Left renal pelvis (tissue), 4 donors: ENCODE measurements at regions not wholly inside any gene's neighbourhood (a gene's known extent, or its start where the extent isn't known, plus 50 kb on each side); places are given as distances from the start of the nearest gene placed in this dataset.
"Not testable (repeated sequence)": the region's sequence is repeated elsewhere in the genome, so short reads cannot be mapped to it uniquely, and the experiment has no call there.

Experiments used
- DNase-seq, 4 donors: peaks; one replicate each; pipeline ENCODE4 v3.0.0-alpha.2; 2013; ENCODE audit warnings: low read depth in 4 of 4, low spot score in 3 of 4

DNA sequence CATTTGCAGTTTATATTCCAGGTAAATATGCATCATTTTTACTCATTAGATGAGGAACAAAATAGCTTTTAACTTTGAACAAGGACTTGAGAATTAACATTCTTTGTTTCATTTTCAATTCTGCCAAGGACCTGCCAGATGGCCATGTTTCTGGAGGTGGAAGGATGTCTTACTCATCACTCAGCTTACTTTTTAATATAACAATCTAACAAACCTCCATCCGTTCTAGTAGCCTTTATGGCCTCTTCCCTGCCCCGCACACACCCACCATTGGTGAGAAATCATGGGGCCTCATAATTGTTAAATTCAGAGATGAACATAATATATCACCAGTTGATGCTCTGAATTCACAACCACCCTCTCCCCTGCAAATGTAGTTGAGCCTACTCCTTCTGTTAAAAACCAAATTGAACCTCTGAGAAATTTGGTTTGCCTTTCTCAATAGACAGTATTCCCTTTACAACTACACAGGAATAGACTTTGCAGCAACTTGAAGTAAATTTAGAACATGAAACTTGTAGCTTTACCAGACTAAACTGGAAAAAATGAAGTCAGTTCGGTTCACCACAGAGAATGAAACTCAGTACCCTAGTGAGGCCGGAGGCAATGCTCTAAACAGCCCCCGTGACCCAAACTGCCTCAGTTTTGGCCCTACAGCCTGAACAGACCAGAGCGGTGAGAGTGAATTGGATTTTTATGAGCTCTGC, 50.1 kb upstream of the ACSL4 start:
- DNase-seq, result peak in 1 of 4 donors; percentile 12

DNA sequence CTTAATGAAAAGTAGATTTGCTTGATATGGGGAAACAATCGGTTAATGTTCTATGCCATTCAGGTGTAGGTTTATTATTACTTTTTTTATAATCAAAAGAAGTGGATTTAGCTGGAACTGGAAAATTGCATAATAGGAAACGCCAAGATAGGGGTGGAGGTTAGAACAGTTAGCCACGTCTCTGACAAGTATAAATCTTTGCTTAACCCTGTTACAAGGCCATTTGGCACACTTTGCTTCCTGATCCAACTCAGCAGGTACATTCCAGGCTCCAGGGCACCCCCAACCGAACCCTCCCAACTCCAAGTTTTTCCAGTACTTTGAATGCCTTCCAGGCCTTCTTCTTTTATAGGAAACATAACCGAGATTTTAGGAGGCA, 50.6 kb upstream of the ACSL4 start:
- peak in 1 of 4 donors; percentile 6 for DNase-seq

DNA sequence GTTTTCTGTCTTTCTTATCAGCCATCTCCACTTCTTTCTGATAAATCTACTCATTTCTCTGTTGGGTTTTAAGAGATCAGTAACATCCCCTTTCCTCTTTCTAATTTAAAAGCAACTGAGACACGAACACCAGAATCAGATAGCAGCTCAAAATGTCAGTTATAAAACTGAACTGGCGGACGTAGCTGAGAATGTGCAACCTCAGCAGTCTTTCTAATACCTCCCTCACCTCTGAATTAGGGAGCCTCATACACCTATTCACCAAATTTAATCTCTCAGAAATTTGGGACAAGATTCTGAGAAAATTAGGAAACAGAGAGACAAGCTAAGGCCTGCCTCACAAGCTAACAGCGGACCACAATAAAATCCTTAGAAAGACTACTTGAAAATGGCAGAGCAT, 52.0 kb upstream of the ACSL4 start:
- no peak for DNase-seq

DNA sequence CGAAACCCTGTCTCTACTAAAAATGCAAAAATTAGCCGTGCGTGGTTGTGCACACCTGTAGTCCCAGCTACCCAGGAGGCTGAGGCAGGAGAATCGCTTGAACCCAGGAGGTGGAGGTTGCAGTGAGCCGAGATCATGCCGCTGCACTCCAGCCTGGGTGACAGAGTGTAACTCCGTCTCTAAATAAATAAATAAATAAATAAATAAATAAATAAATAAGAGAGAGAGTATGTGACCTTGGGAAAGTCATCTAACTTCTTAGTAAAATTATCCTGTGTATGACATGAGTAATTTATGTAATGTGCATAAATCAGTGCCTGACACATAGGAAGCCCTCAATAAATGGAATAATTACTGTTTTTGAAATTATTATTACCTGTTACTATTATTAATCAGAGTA, 57.5 kb upstream of the ACSL4 start:
- not testable (repeated sequence) for DNase-seq

DNA sequence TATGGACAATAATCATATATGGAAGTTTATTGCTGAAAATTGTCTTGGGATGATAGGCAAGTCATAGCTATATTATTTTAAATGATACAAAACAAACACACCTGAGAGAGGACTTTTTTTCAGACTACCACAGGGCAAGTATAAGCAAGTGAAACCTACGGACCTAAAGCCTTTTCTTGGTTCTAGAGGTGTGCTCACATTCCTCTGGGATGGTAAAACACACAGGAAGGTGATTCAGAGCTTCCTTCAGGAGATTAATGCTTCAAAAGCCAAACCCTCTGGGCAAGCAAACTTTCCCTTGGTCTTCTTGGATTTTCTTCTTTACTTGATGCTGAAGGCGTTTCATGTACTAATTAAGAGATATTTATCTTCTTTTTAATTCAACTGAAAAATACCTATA, 60.1 kb upstream of the ACSL4 start:
- no peak for DNase-seq

DNA sequence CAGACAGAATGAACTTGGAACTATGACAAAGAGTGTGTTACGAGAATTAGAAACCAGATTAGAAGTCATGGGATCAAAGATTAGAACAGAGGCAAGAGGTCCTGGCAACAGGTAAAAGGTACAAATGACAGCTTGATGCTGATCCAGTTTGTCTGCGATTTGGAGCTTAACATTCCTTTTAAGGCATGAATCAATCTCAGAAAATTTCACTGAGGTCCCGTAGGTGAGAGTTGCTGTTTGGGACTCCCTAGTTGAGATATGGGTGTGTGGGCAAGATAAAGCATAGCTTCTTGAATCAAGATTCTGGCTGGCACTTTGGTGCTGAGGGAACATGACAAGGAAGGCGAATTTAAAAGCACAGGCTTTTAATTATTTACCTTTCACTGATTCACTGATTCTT, 62.6 kb upstream of the ACSL4 start:
- DNase-seq, result no peak

DNA sequence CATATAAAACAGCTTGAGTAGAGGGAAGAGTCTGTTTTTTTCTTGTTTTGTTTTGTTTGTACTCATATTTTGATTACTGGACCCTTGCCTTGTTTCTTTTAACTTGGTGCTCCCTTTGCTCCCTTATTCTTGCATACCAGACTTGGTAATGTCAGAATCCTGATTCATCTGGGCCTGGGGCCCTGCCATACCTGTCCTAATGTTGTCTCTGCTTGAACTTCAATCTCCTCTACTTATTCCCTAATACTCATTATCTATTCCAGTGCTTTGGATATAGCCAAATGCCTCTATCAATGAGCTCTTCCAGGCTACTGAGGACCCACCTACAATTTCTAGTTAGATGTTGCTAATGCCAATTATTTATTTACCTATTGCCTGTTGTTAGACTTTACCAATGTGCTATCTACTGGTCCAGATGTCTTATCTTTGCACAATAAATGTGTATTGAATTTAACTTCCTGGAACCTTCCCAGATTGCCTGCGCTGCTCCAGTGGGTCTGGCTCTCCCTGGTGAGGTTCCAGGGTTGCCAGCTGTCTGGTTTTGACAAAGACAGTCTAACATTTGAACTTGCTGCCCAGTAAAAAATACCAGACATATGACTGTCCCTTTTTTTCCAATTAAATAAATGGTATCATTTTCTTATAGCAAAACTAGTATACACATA, 64.4 kb upstream of the ACSL4 start:
- DNase-seq, result no peak

DNA sequence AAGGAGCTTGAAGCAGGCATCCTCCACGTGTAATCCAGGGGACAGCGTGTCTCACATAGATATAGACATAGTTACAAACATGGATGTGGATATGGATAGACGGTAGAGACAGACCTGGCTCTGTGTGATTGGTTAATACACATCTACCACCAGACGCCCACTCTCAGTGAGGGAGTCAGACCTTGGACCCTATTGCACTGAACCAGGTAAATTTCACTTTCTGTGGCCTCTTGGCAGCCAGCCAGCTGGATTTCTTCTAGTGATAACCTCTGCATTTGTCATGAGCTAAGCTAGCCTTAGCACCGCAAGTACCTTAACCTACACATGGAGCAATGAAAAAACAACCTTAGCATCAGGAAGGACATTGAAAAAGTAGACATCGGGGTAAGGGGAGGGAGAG, 79.2 kb upstream of the ACSL4 start:
- no peak for DNase-seq

DNA sequence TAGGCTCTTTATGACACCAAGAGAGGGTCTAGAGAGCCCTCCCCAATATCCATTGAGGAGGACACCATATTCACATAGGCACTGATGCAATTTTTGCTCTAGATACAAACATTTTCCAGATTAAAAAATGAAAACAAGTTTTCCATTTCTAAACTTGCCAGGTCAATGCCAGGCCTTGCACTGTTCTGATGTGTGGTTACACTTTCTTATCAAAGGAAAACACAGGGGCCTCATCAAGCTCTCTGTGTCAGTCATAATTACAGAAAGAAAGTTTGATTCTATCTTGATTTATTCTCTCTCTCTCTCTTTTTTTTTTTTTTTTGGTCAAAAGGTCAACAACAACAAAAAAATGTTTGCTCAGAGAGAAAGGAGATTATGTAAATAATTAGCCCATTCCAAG, 80.2 kb upstream of the ACSL4 start:
- no peak for DNase-seq

DNA sequence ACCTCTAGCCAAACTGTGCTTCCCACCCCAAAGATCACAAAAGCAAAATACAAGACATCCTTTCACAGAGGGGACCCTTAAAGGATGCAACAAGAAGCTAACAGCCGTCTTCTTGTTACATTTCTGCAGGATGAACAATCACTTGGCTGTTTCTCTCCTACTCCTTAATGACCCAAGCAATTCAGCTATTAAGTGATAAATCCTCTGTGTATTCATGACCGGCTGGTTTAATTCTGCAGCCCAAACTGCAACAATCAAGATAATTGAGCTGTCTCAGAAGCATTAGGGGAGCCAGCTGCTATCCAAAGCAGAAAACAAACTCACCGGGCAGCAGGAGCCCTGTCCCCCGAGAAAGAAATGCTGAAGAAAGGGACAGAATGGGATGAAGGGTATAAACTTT, 85.9 kb upstream of the ACSL4 start:
- no peak for DNase-seq

DNA sequence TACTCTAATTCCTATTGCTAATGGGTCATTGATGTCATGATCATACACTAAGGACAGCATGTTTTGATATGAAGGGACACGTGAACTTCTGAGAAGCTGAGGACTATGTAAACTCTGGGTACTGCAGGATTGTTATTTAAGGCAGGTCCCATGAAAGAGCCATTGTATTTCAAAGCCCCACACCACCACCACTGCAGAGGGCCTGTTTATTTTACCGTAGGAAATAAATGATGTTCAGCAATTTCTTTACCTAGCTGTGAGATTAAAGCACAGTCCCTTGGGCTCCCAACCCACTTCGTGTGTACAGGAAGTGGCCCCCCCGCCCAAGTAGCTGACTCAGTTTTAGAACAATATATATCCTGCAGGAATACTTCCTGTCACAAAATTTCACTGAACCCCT, 89.8 kb upstream of the ACSL4 start:
- no peak for DNase-seq

DNA sequence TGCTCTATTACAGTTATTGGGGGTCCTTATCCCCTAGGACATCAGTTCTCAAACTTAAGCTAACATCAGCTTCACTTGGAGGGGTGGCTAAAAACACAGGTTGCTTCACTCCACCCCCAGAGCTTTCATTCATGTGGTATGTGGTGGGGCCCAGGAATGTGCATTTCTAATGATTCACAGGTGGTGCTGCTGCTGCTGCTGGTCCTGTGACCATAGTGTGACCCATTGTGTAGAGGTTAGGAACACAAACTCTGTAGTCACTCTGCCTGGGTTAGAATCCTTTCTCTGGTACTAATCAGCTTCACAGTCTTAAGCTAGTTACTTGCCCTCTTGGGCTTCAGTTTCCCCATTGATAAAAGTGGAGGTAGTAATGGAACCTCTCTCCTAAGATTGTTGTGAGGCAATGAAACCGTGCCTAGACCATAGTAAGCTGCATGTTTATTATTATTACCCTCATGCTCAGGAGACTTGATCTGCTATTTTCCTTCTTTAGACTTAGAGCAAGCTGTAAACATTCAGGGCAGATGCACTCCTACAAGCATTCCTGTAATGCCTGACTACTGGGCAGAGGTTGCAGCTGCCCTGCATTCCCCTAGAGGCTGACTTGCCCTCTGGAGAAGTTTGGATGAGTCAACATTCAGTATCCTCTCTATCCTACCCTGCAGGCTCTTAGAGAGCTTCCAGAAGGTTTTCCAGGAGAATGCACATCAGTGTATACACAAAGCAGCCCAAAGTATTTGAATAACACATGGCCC, 94.1 kb upstream of the ACSL4 start:
- DNase-seq, result no peak

DNA sequence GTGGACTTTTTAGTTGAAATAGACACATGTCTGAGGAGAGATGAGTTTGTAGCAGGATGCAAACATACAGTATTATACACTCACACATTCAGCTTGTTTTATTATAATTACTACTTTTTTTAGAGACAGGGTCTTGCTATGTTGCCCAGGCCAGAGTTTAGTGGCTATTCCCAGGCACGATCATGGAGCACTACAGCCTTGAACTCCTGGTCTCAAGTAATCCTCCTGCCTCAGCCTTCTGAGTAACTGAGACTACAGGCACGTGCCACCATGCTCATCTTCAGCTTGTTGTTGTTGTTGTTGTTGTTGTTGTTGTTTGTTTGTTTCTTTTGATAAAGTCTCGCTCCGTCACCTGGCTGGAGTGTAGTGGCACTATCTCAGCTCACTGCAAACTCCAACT, 94.7 kb upstream of the ACSL4 start:
- no peak for DNase-seq

DNA sequence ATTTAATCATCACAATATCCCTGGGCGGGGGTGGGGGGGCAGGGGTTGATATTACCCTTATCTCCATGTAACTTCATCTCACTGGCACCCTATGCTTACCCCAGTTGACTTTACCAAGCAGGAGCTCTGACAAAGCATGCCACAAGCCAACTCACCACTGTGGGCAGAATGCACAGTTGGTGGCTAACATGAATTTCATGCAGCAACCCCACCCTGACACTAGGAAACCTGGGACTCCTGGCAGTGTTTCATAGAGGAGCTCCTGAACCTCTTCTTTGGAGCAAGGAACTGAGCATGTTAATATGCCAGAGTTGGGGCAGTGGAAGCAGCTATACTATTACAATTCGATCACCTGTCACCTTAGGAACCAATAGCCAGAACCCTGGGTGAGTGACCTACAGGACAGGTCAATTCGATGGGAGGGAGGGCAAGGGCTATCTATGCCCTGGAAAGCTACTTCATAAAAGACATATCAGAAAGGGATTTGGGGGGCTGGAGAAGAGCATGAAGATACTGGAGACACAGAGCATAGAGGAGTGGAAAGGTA, 97.2 kb upstream of the ACSL4 start:
- DNase-seq, result no peak

DNA sequence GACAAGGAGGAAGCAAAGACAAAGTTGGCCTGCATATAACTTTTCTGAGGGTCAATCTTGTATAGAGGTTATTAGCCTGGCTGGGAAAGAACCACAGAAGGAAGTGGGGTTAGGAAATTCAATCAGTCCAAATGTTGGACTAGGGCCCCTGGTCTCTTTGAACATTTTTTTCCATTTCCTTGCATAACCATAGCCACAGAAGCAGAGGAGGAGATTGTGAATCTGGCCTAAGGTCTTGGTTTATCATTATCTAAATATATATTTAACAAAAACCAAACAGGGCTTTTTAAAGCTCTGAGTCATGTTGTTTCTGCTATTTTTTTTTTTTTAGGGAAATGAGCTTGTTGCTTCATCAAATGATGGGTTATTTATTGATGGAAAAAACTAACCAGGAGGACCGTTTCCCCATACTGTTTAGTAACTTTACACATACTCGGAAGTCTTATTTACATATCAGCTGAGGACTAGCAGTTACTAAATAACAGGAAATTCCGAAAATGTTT, 97.7 kb upstream of the ACSL4 start:
- DNase-seq, result no peak

DNA sequence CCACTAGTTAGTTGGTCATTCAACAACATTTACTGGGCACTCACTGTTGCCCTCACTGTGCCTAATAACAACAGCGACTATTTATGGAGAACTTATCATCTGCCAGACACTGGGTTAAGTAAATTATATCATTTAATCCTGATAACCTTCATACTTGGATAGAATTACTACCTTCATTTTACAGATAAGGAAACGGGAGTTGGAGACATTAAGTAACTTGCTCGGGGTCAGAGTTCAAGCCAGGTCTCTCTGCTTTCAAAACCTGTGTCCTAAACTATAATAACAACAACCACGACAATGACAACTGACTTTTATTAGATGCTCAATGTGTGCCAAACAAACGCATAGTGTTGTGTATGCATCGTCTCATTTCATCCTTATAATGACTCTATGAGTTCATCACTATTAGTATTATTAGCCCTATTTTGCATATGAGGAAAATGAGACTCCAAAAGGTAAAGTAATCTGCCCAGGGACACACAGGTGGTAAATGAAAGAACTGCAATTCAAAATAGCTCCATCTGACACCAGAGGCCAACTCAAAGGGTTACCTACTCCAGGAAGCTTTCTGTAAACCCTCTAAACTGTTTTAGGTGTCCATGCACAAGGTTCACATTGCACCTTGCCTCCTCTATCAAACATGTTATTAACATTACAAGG, 98.4 kb upstream of the ACSL4 start:
- DNase-seq, result no peak

DNA sequence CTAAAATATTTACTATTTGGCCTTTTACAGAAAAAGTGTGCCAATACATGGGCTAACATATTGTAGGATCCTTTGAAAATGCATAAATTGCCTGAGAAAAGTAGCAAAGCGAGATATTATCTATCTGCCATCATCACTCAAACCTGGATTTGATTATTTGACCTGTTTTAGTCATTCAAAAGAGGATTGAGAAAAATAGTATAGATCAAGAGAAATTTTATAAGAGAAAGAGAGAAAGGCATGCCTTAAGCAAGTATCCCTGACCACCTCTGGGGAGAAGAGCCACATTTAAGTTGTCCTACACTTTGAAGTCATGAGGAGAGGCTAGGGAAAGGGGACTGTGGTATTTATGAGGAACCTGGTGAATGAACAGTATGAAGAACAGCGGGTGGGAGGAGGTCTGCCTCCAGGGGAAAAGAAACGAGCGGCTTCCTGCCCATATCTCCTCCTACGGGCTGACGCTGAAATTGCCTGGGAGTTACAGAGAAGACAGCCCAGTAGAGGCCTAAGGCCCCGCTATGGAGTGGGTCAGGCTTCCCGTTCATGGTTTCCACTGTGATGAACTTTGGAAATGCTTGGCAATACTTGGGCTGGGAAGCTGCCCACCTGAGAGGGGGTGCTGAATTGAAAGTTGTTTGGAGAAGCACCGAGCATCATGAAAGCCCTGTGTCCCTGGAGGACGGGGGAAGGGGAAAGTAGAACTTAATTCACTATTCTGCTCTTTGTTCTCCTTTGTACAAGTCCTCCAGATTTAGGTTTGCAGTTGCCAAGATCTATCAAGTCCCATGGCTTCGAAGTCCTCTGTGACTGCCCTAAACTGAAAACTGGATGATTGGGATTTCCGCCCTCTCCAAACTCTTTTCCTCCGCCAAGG, 106.9 kb upstream of the ACSL4 start:
- no peak for DNase-seq

DNA sequence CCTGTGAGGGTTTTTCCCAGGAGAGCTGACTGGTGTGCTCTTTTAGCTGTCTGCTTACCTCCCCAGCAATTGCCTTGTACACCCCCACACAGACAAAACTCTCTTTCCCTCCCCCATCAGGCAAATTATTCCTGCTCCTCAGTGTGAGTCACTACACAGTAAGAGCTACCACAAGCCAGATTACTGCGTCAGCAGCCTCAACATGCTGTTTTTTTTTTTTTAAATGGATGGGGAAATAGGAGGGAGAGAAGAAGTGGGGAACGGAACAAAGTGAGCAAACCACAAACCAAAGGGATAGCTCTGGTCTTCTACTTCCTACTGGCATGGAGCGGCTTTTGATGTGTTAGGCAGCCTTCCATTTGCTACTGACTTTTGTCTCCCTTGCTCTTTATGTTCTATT, 107.5 kb upstream of the ACSL4 start:
- DNase-seq, result no peak

DNA sequence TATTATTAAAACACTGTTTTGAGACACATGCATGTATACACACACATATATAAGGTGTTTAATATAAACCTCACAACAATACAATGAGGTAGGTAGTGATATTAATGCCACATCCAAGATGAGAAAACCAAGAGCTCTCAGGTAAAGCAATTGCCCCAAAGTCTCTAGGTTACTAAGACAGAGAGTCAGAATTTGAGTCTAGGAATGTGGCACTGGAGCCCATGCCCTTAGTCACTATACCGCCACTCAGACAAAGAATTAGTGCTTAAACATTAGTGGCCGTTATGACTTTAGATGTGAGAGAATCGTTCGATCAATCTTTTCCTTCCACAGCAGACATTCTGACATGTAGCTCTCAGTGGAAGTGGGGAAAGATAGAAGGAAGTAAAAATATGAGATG, 108.2 kb upstream of the ACSL4 start:
- DNase-seq, result no peak
